GM12872 (cell line): ENCODE measurements at regions not wholly inside any gene's neighbourhood (a gene's known extent, or its start where the extent isn't known, plus 50 kb on each side); places are given as distances from the start of the nearest gene placed in this dataset.

ENCODE experiments used
- TF ChIP-seq, protein P1 (sequence below): IDR thresholded peaks from 3 replicates; pipeline ENCODE4 v1.5.1; 2011; ENCODE audit warnings: low read depth, mild to moderate bottlenecking, low read length, moderate library complexity; ENCODE audit not compliant: insufficient read depth

DNA sequence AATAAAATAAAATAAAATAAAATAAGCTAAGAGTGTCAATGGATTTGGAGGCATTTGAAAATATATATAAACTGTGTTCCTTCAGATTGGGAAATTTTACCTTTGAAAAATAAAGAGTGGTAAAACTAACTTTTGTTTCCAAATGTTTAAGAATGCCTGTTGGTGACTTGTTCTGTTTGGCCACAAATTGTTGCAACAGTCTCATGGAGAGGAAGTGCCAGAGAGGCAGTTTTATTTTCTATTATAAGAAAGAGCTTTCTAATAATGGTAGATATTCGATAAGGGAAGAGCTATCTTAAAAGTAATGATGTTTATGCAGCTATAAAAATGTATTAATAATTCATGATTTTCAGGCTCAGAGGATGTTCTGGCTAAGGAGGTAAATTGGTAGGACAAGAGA is 68.8 kb upstream of the MDGA2 start:
- TF ChIP-seq, protein P1, sequence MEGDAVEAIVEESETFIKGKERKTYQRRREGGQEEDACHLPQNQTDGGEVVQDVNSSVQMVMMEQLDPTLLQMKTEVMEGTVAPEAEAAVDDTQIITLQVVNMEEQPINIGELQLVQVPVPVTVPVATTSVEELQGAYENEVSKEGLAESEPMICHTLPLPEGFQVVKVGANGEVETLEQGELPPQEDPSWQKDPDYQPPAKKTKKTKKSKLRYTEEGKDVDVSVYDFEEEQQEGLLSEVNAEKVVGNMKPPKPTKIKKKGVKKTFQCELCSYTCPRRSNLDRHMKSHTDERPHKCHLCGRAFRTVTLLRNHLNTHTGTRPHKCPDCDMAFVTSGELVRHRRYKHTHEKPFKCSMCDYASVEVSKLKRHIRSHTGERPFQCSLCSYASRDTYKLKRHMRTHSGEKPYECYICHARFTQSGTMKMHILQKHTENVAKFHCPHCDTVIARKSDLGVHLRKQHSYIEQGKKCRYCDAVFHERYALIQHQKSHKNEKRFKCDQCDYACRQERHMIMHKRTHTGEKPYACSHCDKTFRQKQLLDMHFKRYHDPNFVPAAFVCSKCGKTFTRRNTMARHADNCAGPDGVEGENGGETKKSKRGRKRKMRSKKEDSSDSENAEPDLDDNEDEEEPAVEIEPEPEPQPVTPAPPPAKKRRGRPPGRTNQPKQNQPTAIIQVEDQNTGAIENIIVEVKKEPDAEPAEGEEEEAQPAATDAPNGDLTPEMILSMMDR: no peak

DNA sequence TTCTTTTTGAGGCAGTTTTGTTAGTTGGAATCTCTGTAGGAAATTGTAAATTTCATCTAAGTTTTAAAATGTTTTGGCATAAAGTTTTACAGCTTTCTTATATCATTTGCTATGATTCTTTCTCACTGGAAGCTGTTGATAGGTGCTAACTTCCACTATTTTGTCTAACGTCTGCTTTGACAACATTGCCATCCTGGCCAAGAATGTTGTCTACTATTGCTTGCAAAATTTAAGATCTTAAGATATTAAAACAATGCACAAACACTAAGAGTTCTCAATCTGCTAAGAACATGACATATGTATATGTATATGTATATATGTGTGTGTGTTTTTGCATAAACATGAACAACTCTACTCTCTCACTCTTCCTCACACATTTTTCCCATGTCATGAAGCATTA is 64.1 kb upstream of the MDGA2 start:
- TF ChIP-seq, protein P1: no peak

DNA sequence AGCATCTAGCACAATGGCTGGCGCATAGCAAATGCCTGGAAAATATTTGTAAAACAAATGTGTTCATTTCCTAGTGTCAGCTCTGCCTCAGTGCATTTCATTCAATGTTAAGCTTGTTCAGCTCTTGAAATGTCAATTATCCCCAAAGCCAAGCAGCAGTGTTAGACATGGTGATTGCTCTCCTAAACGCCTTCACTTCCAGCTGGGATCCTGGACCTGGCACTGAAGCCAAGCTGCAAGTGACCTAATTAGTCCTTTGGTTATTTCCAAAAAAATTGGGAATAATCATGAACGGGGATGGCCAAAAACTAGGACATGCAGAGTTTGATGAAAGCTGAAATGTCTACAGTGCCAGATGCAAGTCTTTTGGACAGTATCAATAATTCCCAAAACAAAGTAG is 54.9 kb upstream of the MDGA2 start:
- TF ChIP-seq, protein P1: no peak
